ENCODE measurements at regions not wholly inside any gene's neighbourhood (a gene's known extent, or its start where the extent isn't known, plus 50 kb on each side); places are given as distances from the start of the nearest gene placed in this dataset.
"Not testable (repeated sequence)": the region's sequence is repeated elsewhere in the genome, so short reads cannot be mapped to it uniquely, and the experiment has no call there.

GRCh38 chr12:31218203-31219025 lies 107.5 kb downstream of the SINHCAF start:
- Mint-ChIP-seq H3K9me3 (no peaks in the 10 kb centered on the region), H3K4me1 (ENCODE audit: low read depth) (no peaks in the 10 kb centered on the region), H3K4me3 (no peak overlapping the region), H3K36me3 (ENCODE audit: low read depth) (no peaks in the 10 kb centered on the region), H3K27me3 (ENCODE audit: low read depth) (peaks cover 4% of the 10 kb centered on the region), H3K27ac (no peak overlapping the region)
- no peak for DNase-seq
- intact Hi-C loops (cut with micrococcal nuclease) = no loop called here
- CTCF ChIA-PET = no interaction called here

- Mint-ChIP-seq H3K9me3 (no peaks in the 10 kb centered on the region), H3K4me3 (no peak overlapping the region), H3K27ac (no peak overlapping the region), H3K4me1 (ENCODE audit: low read depth) (no peaks in the 10 kb centered on the region), H3K36me3 (ENCODE audit: low read depth) (no peaks in the 10 kb centered on the region), H3K27me3 (ENCODE audit: low read depth) (peaks cover 4% of the 10 kb centered on the region)
- CTCF ChIA-PET = no interaction called here
- intact Hi-C loops (cut with micrococcal nuclease) = no loop called here
- DNase-seq = no peak
Observed at GRCh38 chr12:31219521-31219920, 106.4 kb downstream of the SINHCAF start.

DNA sequence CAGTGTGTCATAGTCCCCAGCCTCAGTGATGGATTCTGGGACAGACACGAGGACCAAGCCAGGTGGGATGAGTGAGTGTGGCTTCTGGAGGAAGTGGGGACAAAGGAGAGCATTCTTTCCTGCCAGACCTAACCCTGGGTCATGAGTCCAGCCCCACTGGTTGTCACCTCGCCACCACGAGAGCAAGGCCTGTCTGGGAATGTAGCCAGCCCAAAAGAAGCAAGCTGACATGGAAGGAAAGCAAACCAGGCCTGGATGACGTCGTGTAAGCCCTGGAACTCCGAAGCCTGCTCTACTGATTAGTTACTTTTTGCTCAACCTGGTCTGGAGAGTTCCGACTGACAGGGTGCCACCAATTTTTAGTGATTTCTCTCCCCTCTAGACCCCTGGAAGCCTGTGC lies 105.9 kb downstream of the SINHCAF start:
- Mint-ChIP-seq H3K4me3 (no peak overlapping the region), H3K4me1 (ENCODE audit: low read depth) (no peaks in the 10 kb centered on the region), H3K9me3 (no peaks in the 10 kb centered on the region), H3K36me3 (ENCODE audit: low read depth) (no peaks in the 10 kb centered on the region), H3K27me3 (ENCODE audit: low read depth) (peaks cover 4% of the 10 kb centered on the region), H3K27ac (no peak overlapping the region)
- DNase-seq = no peak
- CTCF ChIA-PET = no interaction called here
- intact Hi-C loops (cut with micrococcal nuclease) = no loop called here

DNA sequence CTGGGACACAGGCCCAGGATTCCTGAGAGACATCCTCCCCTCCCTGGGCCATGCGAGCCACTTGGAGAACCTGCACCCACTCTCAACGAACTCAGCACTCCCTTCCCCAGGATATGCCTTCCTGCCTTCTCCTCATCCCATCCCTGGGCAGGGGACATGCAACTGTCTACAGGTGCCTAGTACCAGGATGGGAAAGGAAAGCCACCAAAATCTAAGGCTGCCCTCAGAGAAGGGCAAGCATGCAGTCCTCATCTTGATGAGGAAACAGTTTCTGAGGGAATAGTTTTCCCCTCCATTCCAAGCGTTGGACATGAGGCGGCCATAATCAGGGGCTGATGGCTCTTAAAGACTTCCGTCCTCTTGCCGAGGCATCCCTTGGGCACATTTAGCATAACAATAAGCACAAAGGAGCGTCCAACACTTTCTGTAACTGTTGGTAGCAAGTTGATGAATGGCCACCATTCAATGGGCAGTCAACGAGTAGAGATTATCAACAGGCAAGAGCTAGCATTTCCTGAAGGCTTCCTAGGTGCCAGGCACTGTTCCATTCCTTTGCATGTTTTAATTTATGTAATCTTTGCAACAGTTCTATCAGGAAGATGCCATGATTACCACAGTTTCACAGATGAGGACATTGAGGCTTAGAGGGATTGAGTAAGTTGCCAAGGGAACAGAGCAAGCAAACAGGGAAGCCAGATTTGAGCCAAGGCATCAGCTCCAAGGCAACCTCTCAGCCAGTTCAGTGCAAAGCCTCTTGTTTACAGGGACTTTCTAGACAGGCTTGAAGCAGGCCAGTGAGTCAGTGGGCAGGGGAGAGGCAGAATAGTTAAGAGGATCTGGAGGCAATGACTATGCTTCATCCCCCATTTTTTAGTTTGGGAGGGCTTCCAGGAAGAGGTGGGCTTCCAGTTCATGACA lies 105.1 kb downstream of the SINHCAF start:
- H3K36me3 Mint-ChIP-seq (ENCODE audit: low read depth) = no peaks in the 10 kb centered on the region
- H3K27ac Mint-ChIP-seq = no peak overlapping the region
- H3K4me1 Mint-ChIP-seq (ENCODE audit: low read depth) = no peaks in the 10 kb centered on the region
- intact Hi-C loops (cut with micrococcal nuclease) = no loop called here
- no peak for DNase-seq
- no peaks in the 10 kb centered on the region for H3K9me3 Mint-ChIP-seq
- CTCF ChIA-PET = interaction anchor here (0.6 kb wide), 1 partner anchor 38 kb away, joined by 3 read pairs; no protein-coding TSS in a partner anchor
- H3K27me3 Mint-ChIP-seq (ENCODE audit: low read depth) = no peaks in the 10 kb centered on the region
- no peak overlapping the region for H3K4me3 Mint-ChIP-seq

DNA sequence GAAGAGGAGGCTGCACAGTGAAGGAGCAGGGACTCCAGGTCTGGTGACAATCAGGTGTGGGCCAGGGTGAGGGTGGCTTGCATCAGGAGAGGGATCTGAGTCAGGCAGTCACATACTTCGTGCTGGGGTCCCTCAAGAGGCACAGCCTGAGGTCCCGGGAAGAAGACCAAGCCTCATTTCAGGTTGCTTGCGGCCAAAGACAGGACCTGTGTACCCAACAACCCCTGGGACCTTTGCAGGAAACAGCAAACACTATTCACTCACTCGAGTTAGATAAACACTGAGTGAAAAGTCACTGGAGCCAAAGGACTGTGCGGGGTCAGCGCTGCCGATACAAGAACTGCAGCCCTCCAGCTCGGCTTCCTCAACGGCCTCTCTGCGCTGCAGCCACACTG lies 104.4 kb downstream of the SINHCAF start:
- CTCF ChIA-PET = no interaction called here
- H3K9me3 Mint-ChIP-seq = no peaks in the 10 kb centered on the region
- intact Hi-C loops (cut with micrococcal nuclease) = no loop called here
- no peaks in the 10 kb centered on the region for H3K27me3 Mint-ChIP-seq (ENCODE audit: low read depth)
- no peak overlapping the region for H3K27ac Mint-ChIP-seq
- no peaks in the 10 kb centered on the region for H3K4me1 Mint-ChIP-seq (ENCODE audit: low read depth)
- no peak for DNase-seq
- H3K36me3 Mint-ChIP-seq (ENCODE audit: low read depth) = no peaks in the 10 kb centered on the region
- no peak overlapping the region for H3K4me3 Mint-ChIP-seq

DNA sequence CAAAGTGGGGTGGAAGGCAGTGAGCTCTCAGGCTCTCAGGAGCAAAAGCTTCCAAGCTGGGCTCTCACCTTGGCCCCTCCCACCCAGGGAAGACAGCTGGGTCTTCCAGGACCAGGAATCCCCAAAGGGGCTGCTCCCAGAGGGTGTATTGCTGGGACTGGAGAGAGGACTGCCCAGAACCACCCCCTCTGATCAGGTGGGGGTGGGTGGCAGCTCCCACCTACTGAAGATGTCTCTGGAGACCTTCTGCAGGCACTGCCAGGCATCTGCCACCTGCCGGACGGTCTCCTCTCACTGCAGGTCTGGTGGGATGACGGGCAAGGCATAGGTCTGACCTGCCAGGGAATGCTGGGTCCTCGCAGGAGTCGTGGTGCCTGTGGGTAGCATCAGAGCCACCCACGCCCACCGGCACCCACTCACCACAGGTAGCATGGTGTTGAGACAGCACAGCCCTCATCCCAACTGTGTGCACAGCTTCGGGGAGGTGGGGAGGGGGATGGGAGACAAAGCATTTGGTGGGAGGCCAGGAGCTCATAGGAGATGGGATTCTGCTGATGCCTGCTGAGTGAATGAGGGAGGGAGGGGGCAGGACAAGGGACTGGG lies 103.2 kb downstream of the SINHCAF start:
- CTCF ChIA-PET = no interaction called here

DNA sequence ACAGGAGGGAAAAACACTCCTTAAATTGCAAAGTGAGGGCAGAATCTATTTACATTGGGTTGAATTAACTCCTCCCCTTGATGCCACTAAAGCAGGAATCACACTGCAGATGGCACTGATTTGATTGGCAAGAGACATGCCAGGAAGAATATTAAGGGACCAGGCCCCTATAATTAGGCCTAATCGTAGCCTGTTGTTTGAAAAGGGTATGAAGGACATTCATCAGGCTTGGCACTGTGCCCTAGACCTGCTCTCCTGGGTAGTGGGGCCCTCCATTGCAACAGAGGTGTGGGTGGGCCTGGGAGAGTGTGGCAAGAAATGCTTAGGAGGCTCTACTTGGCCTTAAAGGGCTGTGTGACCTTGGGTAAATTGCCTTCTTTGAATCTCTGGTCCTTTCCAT lies 102.3 kb downstream of the SINHCAF start:
- H3K27me3 Mint-ChIP-seq (ENCODE audit: low read depth); H3K4me3 Mint-ChIP-seq; intact Hi-C loops (cut with micrococcal nuclease); H3K27ac Mint-ChIP-seq; H3K9me3 Mint-ChIP-seq; CTCF ChIA-PET; DNase-seq; H3K4me1 Mint-ChIP-seq (ENCODE audit: low read depth); H3K36me3 Mint-ChIP-seq (ENCODE audit: low read depth): not testable (repeated sequence)

More for the DNA sequence above, 103.2 kb downstream of the SINHCAF start:
- intact Hi-C loops (cut with micrococcal nuclease) = no loop called here
- no peak for DNase-seq
- Mint-ChIP-seq H3K4me3 (no peak overlapping the region), H3K4me1 (ENCODE audit: low read depth) (no peaks in the 10 kb centered on the region), H3K36me3 (ENCODE audit: low read depth) (no peaks in the 10 kb centered on the region), H3K27ac (no peak overlapping the region), H3K9me3 (no peaks in the 10 kb centered on the region), H3K27me3 (ENCODE audit: low read depth) (no peaks in the 10 kb centered on the region)

- intact Hi-C loops (cut with micrococcal nuclease) = no loop called here
- CTCF ChIA-PET = no interaction called here
- H3K27ac Mint-ChIP-seq = no peak overlapping the region
Observed at GRCh38 chr12:31224768-31225448, 101.0 kb downstream of the SINHCAF start.

DNA sequence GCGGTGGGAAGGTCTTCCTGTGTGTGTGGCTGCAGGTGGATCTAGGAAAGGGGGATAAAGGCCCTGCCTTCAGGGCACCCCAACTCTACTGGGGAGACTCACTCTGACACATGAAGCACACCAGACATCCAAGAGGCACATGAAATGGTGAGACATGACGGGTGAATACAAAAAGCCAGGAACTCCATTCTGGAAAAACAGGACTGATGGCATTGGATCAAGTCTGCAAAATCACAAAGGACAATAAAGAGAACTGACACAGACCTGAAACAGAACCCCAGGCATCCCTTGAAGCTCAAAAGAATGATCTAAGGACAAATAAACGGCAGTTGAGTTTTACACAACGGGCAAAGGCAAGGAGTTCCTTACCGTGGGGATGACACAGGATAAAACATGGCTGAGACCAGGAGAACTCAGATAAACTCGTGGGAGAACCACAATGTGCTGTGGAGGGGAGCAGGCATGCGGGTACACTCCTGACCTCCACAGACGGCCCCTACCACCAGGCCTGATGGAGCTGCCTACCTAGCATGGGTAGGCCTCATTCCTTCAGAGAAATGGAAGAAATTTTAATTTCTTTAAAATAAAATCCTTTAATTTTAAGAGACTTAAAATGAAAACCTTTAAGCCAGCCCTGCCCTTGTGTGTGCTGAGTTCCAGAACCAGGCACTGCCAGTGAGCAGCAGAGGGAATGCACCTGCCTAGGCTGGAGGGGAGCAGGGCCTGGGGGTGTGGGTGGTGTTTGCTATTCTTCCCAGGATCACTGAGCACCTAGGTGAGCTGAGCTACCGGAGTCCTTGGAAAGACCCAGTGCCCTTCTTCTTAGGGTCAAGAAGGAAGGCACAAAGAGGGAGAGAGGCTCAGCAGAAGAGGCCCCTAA lies 100.1 kb downstream of the SINHCAF start:
- intact Hi-C loops (cut with micrococcal nuclease) = no loop called here
- CTCF ChIA-PET = no interaction called here
- H3K4me1 Mint-ChIP-seq (ENCODE audit: low read depth) = no peaks in the 10 kb centered on the region

More at GRCh38 chr12:31224768-31225448, 101.0 kb downstream of the SINHCAF start:
- DNase-seq = no peak
- Mint-ChIP-seq H3K4me3 (no peak overlapping the region), H3K4me1 (ENCODE audit: low read depth) (no peaks in the 10 kb centered on the region), H3K27me3 (ENCODE audit: low read depth) (no peaks in the 10 kb centered on the region), H3K9me3 (no peaks in the 10 kb centered on the region), H3K36me3 (ENCODE audit: low read depth) (no peaks in the 10 kb centered on the region)

GRCh38 chr12:31226639-31227038 lies 99.3 kb downstream of the SINHCAF start:
- intact Hi-C loops (cut with micrococcal nuclease) = no loop called here
- CTCF ChIA-PET = no interaction called here
- H3K27ac Mint-ChIP-seq = no peak overlapping the region
- H3K4me1 Mint-ChIP-seq (ENCODE audit: low read depth) = no peaks in the 10 kb centered on the region
- peaks cover 1% of the 10 kb centered on the region for H3K9me3 Mint-ChIP-seq
- no peak overlapping the region for H3K4me3 Mint-ChIP-seq
- DNase-seq = no peak
- no peaks in the 10 kb centered on the region for H3K36me3 Mint-ChIP-seq (ENCODE audit: low read depth)
- H3K27me3 Mint-ChIP-seq (ENCODE audit: low read depth) = no peaks in the 10 kb centered on the region

More for the DNA sequence above, 100.1 kb downstream of the SINHCAF start:
- Mint-ChIP-seq H3K9me3 (no peaks in the 10 kb centered on the region), H3K27ac (no peak overlapping the region), H3K27me3 (ENCODE audit: low read depth) (no peaks in the 10 kb centered on the region), H3K4me3 (no peak overlapping the region), H3K36me3 (ENCODE audit: low read depth) (no peaks in the 10 kb centered on the region)
- no peak for DNase-seq

- H3K27ac Mint-ChIP-seq = no peak overlapping the region
- no peaks in the 10 kb centered on the region for H3K36me3 Mint-ChIP-seq (ENCODE audit: low read depth)
- no peaks in the 10 kb centered on the region for H3K27me3 Mint-ChIP-seq (ENCODE audit: low read depth)
- H3K9me3 Mint-ChIP-seq = peaks cover 2% of the 10 kb centered on the region
- no peaks in the 10 kb centered on the region for H3K4me1 Mint-ChIP-seq (ENCODE audit: low read depth)
- intact Hi-C loops (cut with micrococcal nuclease) = no loop called here
- CTCF ChIA-PET = interaction anchor here (1.1 to 1.4 kb wide), 2 partner anchors 11 to 44 kb away, joined by 5 read pairs; no protein-coding TSS in a partner anchor
- no peak overlapping the region for H3K4me3 Mint-ChIP-seq
- no peak for DNase-seq
Observed at GRCh38 chr12:31227401-31227981, 98.5 kb downstream of the SINHCAF start.
